Esophagus squamous epithelium (tissue), 4 donors: ENCODE measurements at regions not wholly inside any gene's neighbourhood (a gene's known extent, or its start where the extent isn't known, plus 50 kb on each side); places are given as distances from the start of the nearest gene placed in this dataset.

Experiments
- CTCF ChIP-seq, 6 experiments: fragments of 450-650 bp in 4 of 6; fragments of 200-600 bp in 2 of 6; sonication (generic) in 2 of 6; IDR thresholded peaks; one replicate each; pipeline ENCODE4 v1.5.1; 2016 to 2019; ENCODE audit warnings: antibody characterized with exemption in 6 of 6, mild to moderate bottlenecking in 4 of 6, moderate library complexity in 4 of 6
- POLR2A ChIP-seq, 4 donors: fragments of 450-650 bp; IDR thresholded peaks; one replicate each; pipeline ENCODE4 v1.6.1; 2017; ENCODE audit warnings: antibody characterized with exemption in 4 of 4, mild to moderate bottlenecking in 4 of 4, moderate library complexity in 3 of 4

- TF ChIP-seq CTCF (IDR thresholded peaks at IDR 0.05) (no peak), POLR2A (IDR thresholded peaks at IDR 0.05) (no peak)
These were observed 409.5 kb upstream of the DEPDC1 start for GRCh38 chr1:68906431-68906830.
